GM12892 (cell line): ENCODE measurements at regions not wholly inside any gene's neighbourhood (a gene's known extent, or its start where the extent isn't known, plus 50 kb on each side); places are given as distances from the start of the nearest gene placed in this dataset.

Experiments used
- POLR2A ChIP-seq: IDR thresholded peaks from 2 replicates; pipeline ENCODE4 v1.6.1; 2011; ENCODE audit warnings: low read depth, low read length, control low read depth
- POLR2AphosphoS5 ChIP-seq: IDR thresholded peaks from 2 replicates; pipeline ENCODE4 v1.6.1; 2011; ENCODE audit warnings: low read depth, low read length, control low read depth

- TF ChIP-seq POLR2AphosphoS5 (peak; percentile 94), POLR2A (peak; percentile 93)
These were observed 413.0 kb downstream of the PCNX1 start, which contains the start of gene SIPA1L1 for GRCh38 chr14:71320107-71320733.
